ENCODE measurements at regions not wholly inside any gene's neighbourhood (a gene's known extent, or its start where the extent isn't known, plus 50 kb on each side); places are given as distances from the start of the nearest gene placed in this dataset.

GRCh38 chr20:43789593-43789992, 62.8 kb upstream of the GTSF1L start:
- no peak overlapping the region for H3K4me3 ChIP-seq (ENCODE audit: control insufficient read depth, low read depth, low read length)
- no peak for DNase-seq (ENCODE audit: low read depth)
- TF ChIP-seq, protein P1, sequence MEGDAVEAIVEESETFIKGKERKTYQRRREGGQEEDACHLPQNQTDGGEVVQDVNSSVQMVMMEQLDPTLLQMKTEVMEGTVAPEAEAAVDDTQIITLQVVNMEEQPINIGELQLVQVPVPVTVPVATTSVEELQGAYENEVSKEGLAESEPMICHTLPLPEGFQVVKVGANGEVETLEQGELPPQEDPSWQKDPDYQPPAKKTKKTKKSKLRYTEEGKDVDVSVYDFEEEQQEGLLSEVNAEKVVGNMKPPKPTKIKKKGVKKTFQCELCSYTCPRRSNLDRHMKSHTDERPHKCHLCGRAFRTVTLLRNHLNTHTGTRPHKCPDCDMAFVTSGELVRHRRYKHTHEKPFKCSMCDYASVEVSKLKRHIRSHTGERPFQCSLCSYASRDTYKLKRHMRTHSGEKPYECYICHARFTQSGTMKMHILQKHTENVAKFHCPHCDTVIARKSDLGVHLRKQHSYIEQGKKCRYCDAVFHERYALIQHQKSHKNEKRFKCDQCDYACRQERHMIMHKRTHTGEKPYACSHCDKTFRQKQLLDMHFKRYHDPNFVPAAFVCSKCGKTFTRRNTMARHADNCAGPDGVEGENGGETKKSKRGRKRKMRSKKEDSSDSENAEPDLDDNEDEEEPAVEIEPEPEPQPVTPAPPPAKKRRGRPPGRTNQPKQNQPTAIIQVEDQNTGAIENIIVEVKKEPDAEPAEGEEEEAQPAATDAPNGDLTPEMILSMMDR (IDR thresholded peaks at IDR 0.05; ENCODE audit: control insufficient read depth, insufficient read depth, low read depth, low read length, missing control alignments) = no peak

DNA sequence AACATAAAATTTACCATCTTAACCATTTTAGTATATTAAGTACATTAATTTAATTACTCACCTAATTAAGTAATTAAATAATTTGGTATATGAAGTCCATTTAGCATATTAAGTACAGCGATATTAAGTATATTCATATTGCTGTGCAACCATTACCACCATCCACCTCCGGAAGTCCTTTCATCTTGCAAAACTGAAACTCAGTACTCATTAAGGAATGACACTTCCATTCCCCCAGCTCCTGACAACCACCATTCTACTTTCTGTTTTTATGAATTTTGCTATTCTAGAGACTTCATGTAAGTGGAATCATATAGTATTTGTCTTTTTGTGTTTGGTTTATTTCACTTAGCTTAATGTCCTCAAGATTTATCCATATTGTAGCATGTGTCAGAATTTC, 61.1 kb upstream of the GTSF1L start:
- no peak for DNase-seq (ENCODE audit: low read depth)
- TF ChIP-seq, protein P1 (IDR thresholded peaks at IDR 0.05; ENCODE audit: control insufficient read depth, insufficient read depth, low read depth, low read length, missing control alignments) = no peak

DNA sequence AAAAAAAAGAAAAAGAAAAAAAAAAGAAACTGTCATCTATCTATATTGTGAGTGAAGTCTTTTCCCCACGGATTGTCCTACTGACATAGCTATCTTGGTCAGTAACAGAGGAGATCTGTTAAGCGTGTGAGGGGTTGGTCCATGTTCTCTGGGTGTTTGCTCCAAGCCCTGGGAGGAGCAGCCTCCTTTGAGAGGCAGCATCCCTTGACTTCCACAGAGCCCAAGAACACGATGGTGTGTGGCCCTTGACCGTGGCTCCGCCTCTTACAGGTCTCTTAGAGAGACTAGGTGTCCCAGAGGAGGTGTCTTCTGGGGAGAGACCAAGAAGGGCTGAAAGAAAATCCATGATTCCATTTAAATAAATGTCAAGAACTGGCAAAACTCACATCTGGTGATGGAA, 60.1 kb upstream of the GTSF1L start:
- TF ChIP-seq, protein P1 (IDR thresholded peaks at IDR 0.05; ENCODE audit: control insufficient read depth, insufficient read depth, low read depth, low read length, missing control alignments) = no peak

More for the DNA sequence above, 61.1 kb upstream of the GTSF1L start:
- H3K4me3 ChIP-seq (ENCODE audit: control insufficient read depth, low read depth, low read length) = no peak overlapping the region

GRCh38 chr20:43781215-43781614, 54.4 kb upstream of the GTSF1L start:
- TF ChIP-seq, protein P1 (IDR thresholded peaks at IDR 0.05; ENCODE audit: control insufficient read depth, insufficient read depth, low read depth, low read length, missing control alignments) = no peak
- no peak overlapping the region for H3K4me3 ChIP-seq (ENCODE audit: control insufficient read depth, low read depth, low read length)
- DNase-seq (ENCODE audit: low read depth) = no peak

More for the DNA sequence above, 60.1 kb upstream of the GTSF1L start:
- DNase-seq (ENCODE audit: low read depth) = no peak
- no peak overlapping the region for H3K4me3 ChIP-seq (ENCODE audit: control insufficient read depth, low read depth, low read length)

- no peak overlapping the region for H3K4me3 ChIP-seq (ENCODE audit: control insufficient read depth, low read depth, low read length)
- TF ChIP-seq, protein P1 (IDR thresholded peaks at IDR 0.05; ENCODE audit: control insufficient read depth, insufficient read depth, low read depth, low read length, missing control alignments) = no peak
- no peak for DNase-seq (ENCODE audit: low read depth)
Observed at GRCh38 chr20:43778375-43778774, 51.6 kb upstream of the GTSF1L start.

- no peak overlapping the region for H3K4me3 ChIP-seq (ENCODE audit: control insufficient read depth, low read depth, low read length)
- TF ChIP-seq, protein P1 (IDR thresholded peaks at IDR 0.05; ENCODE audit: control insufficient read depth, insufficient read depth, low read depth, low read length, missing control alignments) = no peak
- no peak for DNase-seq (ENCODE audit: low read depth)
Observed at GRCh38 chr20:43776691-43777090, 49.9 kb upstream of the GTSF1L start.
